H1 (cell line): ENCODE measurements at regions not wholly inside any gene's neighbourhood (a gene's known extent, or its start where the extent isn't known, plus 50 kb on each side); places are given as distances from the start of the nearest gene placed in this dataset.

ENCODE experiments used
- CHD7 ChIP-seq: fragments of 300-600 bp; sonication (generic); IDR thresholded peaks from 2 replicates; pipeline ENCODE4 v1.7.1; 2012; ENCODE audit warnings: low read length, moderate library complexity, mild to moderate bottlenecking, inconsistent platforms; ENCODE audit not compliant: insufficient replicate concordance
- RNF2 ChIP-seq: fragments of 200-900, 300-1000 bp; sonication (generic); IDR thresholded peaks from 2 replicates; pipeline ENCODE4 v1.7.1; 2016; ENCODE audit warnings: borderline replicate concordance, low read depth, mild to moderate bottlenecking, antibody characterized with exemption, low read length; ENCODE audit not compliant: poor library complexity, severe bottlenecking; ENCODE audit errors: missing control alignments

GRCh38 chr14:65241125-65241752, 138.9 kb upstream of the MAX start (continued):
- TF ChIP-seq CHD7 (no peak), RNF2 (no peak)
